Cardiac fibroblast (primary cell): ENCODE measurements at regions not wholly inside any gene's neighbourhood (a gene's known extent, or its start where the extent isn't known, plus 50 kb on each side); places are given as distances from the start of the nearest gene placed in this dataset.

Experiments
- DNase-seq, 2 donors: peaks; one replicate each; pipeline versions ENCODE4 v3.0.0 to v3.0.0-alpha.2; 2010; ENCODE audit warnings: low read depth in 2 of 2
- H3K4me3 ChIP-seq, 2 donors: replicated peaks in 1 of 2; 1 replicate in 1 of 2; 2 replicates in 1 of 2; pipeline ENCODE4 v1.5.1; 2011; ENCODE audit warnings: low read depth in 2 of 2, low read length in 2 of 2, mild to moderate bottlenecking in 2 of 2, moderate library complexity in 1 of 2
- CTCF ChIP-seq: IDR thresholded peaks from one replicate; pipeline ENCODE4 v1.5.1; 2011; ENCODE audit warnings: low read depth, mild to moderate bottlenecking, low read length, inconsistent platforms

GRCh38 chr14:98959410-98959809 is 312.6 kb downstream of the BCL11B start:
- no peak overlapping the region for H3K4me3 ChIP-seq
- no peak for TF ChIP-seq CTCF
- no peak for DNase-seq

GRCh38 chr14:98959958-98960616 is 311.9 kb downstream of the BCL11B start:
- TF ChIP-seq CTCF, result no peak
- DNase-seq, result no peak
- no peak overlapping the region for H3K4me3 ChIP-seq

GRCh38 chr14:98960617-98961013 is 311.4 kb downstream of the BCL11B start:
- H3K4me3 ChIP-seq, result no peak overlapping the region

GRCh38 chr14:98961191-98961590 is 310.8 kb downstream of the BCL11B start:
- DNase-seq, result no peak
- no peak overlapping the region for H3K4me3 ChIP-seq
- no peak for TF ChIP-seq CTCF

More at GRCh38 chr14:98960617-98961013, 311.4 kb downstream of the BCL11B start:
- no peak for DNase-seq
- no peak for TF ChIP-seq CTCF

- DNase-seq, result no peak
- TF ChIP-seq CTCF, result no peak
- H3K4me3 ChIP-seq, result no peak overlapping the region
These were observed 309.9 kb downstream of the BCL11B start for GRCh38 chr14:98962118-98962517.

GRCh38 chr14:98963610-98964009 is 308.4 kb downstream of the BCL11B start:
- DNase-seq, result no peak
- no peak overlapping the region for H3K4me3 ChIP-seq
- TF ChIP-seq CTCF, result no peak

- TF ChIP-seq CTCF, result no peak
These were observed 307.8 kb downstream of the BCL11B start for GRCh38 chr14:98964171-98964570.

More at GRCh38 chr14:98964171-98964570, 307.8 kb downstream of the BCL11B start:
- no peak for DNase-seq
- H3K4me3 ChIP-seq, result no peak overlapping the region
